HepG2 (cell line): ENCODE measurements at regions not wholly inside any gene's neighbourhood (a gene's known extent, or its start where the extent isn't known, plus 50 kb on each side); places are given as distances from the start of the nearest gene placed in this dataset.

Experiments used
- ATAC-seq: fragments of 200-7000 bp; cut with Tn5 transposase; 3 replicates; pipeline ENCODE4 v1.9.1; 2020; ENCODE audit warnings: mild to moderate bottlenecking, moderate library complexity
- BruUV-seq: library from RNA; stranded (reverse); fragments of 400-500 nt; replicated peaks from 2 replicates; lab custom pipeline; 2021; lab: Mats Ljungman, UMichigan
- CTCF ChIA-PET: fragments of 300-600 bp; formaldehyde crosslinking; extraction: SDS; loops from one replicate; lab custom pipeline; 2021; ENCODE audit warnings: low total read pairs, inconsistent platforms, low intra/inter-chr PET ratio; lab: Yijun Ruan, JAX
- POLR2A ChIA-PET: fragments of 350-600 bp; sonication (Branson Sonifier 250); formaldehyde crosslinking; loops from one replicate; lab custom pipeline; 2020; ENCODE audit warnings: antibody characterized with exemption, inconsistent platforms; lab: Yijun Ruan, JAX
- DNase-seq: peaks from one replicate; pipeline ENCODE4 v3.0.0-alpha.2; 2015; ENCODE audit warnings: low spot score
- FAIRE-seq: peaks from 3 replicates; lab custom pipeline; 2011; peaks lifted over from hg19 to GRCh38; lab: Jason Lieb, UNC
- H2AFZ ChIP-seq: one replicate; pipeline ENCODE4 v1.6.1; 2011; ENCODE audit warnings: low read length, inconsistent platforms
- H3K27ac ChIP-seq: fragments of 300-600 bp; 3 replicates; pipeline ENCODE4 v1.8.0; 2011; ENCODE audit warnings: mixed run types, mild to moderate bottlenecking, mixed read lengths, low read length, inconsistent platforms; ENCODE audit not compliant: insufficient read depth; ENCODE audit errors: extremely low read length
- H3K27me3 ChIP-seq, 2 experiments: fragments of 200-600 bp in 1 of 2; 2 replicates in 1 of 2; 3 replicates in 1 of 2; pipeline versions ENCODE4 v1.6.0 to v1.8.0; 2011; ENCODE audit warnings: low read length in 2 of 2, mild to moderate bottlenecking in 2 of 2, moderate library complexity in 2 of 2, inconsistent platforms in 1 of 2; ENCODE audit not compliant: insufficient read depth in 2 of 2, control insufficient read depth in 1 of 2
- H3K36me3 ChIP-seq, 2 experiments: fragments of 200-600 bp in 1 of 2; replicated peaks in 1 of 2; 2 replicates in 1 of 2; 3 replicates in 1 of 2; pipeline versions ENCODE4 v1.5.1 to v1.8.0; 2011; ENCODE audit warnings: low read length in 2 of 2, inconsistent platforms in 1 of 2; ENCODE audit not compliant: insufficient read depth in 2 of 2, control insufficient read depth in 1 of 2
- H3K4me1 ChIP-seq: 2 replicates; pipeline ENCODE4 v1.5.1; 2012; ENCODE audit warnings: low read length, inconsistent platforms; ENCODE audit not compliant: insufficient read depth
- H3K4me2 ChIP-seq: 2 replicates; pipeline ENCODE4 v1.6.0; 2011; ENCODE audit warnings: low read depth, low read length, inconsistent platforms
- H3K4me3 ChIP-seq, 3 experiments: fragments of 200-600 bp in 1 of 3; sonication (generic), shearing (Covaris generic) in 1 of 3; replicated peaks in 1 of 3; 2 replicates each; pipeline ENCODE4 v1.5.1; 2011 to 2016; ENCODE audit warnings: low read length in 3 of 3, inconsistent platforms in 2 of 3, low read depth in 2 of 3, mild to moderate bottlenecking in 2 of 3, control low read depth in 1 of 3, mixed read lengths in 1 of 3; ENCODE audit not compliant: insufficient read depth in 1 of 3
- H3K79me2 ChIP-seq: one replicate; pipeline ENCODE4 v1.6.1; 2011; ENCODE audit warnings: low read length, inconsistent platforms; ENCODE audit not compliant: insufficient read depth
- H3K9ac ChIP-seq: 2 replicates; pipeline ENCODE4 v1.6.0; 2011; ENCODE audit warnings: mild to moderate bottlenecking, low read depth, low read length, inconsistent platforms; ENCODE audit not compliant: insufficient read depth
- H3K9me3 ChIP-seq: 2 replicates; pipeline ENCODE4 v1.5.1; 2012; ENCODE audit warnings: mild to moderate bottlenecking, low read length
- H4K20me1 ChIP-seq: 2 replicates; pipeline ENCODE4 v1.6.0; 2011; ENCODE audit warnings: inconsistent platforms, mild to moderate bottlenecking, low read length, moderate library complexity; ENCODE audit not compliant: insufficient read depth
- ARNT2 ChIP-seq: sonication (generic); formaldehyde crosslinking; IDR thresholded peaks from 2 replicates; pipeline ENCODE4 v1.8.0; 2022; ENCODE audit warnings: mild to moderate bottlenecking, low read depth, missing genetic modification reagents, moderate library complexity
- GRHL1 ChIP-seq: sonication (generic); formaldehyde crosslinking; conservative IDR thresholded peaks from 2 replicates; pipeline ENCODE4 v1.8.0; 2022; ENCODE audit warnings: missing genetic modification reagents
- KAT2B ChIP-seq: fragments of 150-350 bp; IDR thresholded peaks from 2 replicates; pipeline ENCODE4 v1.6.1; 2014; ENCODE audit warnings: low read depth, low read length, borderline replicate concordance
- RNF2 ChIP-seq: fragments of 450-650 bp; conservative IDR thresholded peaks from 2 replicates; pipeline ENCODE4 v1.6.1; 2016; ENCODE audit warnings: low read depth
- SMYD3 ChIP-seq: sonication (generic); formaldehyde crosslinking; IDR thresholded peaks from 2 replicates; pipeline ENCODE4 v1.8.1; 2023; ENCODE audit warnings: mild to moderate bottlenecking, missing genetic modification reagents
- STAT5B ChIP-seq: sonication (generic); formaldehyde crosslinking; IDR thresholded peaks from 2 replicates; pipeline ENCODE4 v1.4.0; 2020; ENCODE audit warnings: missing genetic modification reagents
- ZNF513 ChIP-seq: sonication (generic); formaldehyde crosslinking; conservative IDR thresholded peaks from 2 replicates; pipeline ENCODE4 v1.5.0; 2020; ENCODE audit warnings: missing genetic modification reagents
- WGBS: methylation state at CpG from one replicate; pipeline ENCODE4 v1.1.6; 2017; ENCODE audit warnings: low lambda C conversion rate; 5-methylcytosine and 5-hydroxymethylcytosine counted together
- in situ Hi-C: cut with HindIII; loops from 2 replicates; pipeline ENCODE4 v1.10.0; 2017; ENCODE audit warnings: low pct_unique_long_range_greater_than_20kb; ENCODE audit not compliant: extremely low pct_ligation_motif_present
- intact Hi-C: fragments of 100-400 bp; cut with micrococcal nuclease; formaldehyde crosslinking; loops from one replicate; pipeline ENCODE4 v1.10.0; 2022; ENCODE audit not compliant: unreplicated experiment

- Histone ChIP-seq H4K20me1 (no peaks in the 10 kb centered on the region), H2AFZ (no peak overlapping the region), H3K4me2 (no peak overlapping the region), H3K27ac (no peak overlapping the region), H3K4me1 (no peaks in the 10 kb centered on the region), H3K4me3 (no peak overlapping the region), H3K27me3 (no peaks in the 10 kb centered on the region), H3K9me3 (no peaks in the 10 kb centered on the region), H3K9ac (no peak overlapping the region), H3K79me2 (no peaks in the 10 kb centered on the region), H3K36me3 (no peaks in the 10 kb centered on the region)
- no peak for FAIRE-seq
- CTCF ChIA-PET = no interaction called here
- no peak for DNase-seq
- no TSS peak for BruUV-seq
- ATAC-seq = no peak
- TF ChIP-seq RNF2 (no peak), SMYD3 (no peak), ZNF513 (CRISPR knock-in tag) (no peak), GRHL1 (CRISPR knock-in tag) (no peak), STAT5B (no peak), KAT2B (peak; percentile 37; the same call in 1 of the 2 replicates)
- in situ Hi-C loops (no loop called here), intact Hi-C loops (no loop called here)
- 21% methylated on average over 4 of the region's 4 CpGs for WGBS
- POLR2A ChIA-PET = no interaction called here
These were observed 573.3 kb upstream of the RORB start for GRCh38 chr9:73923796-73924195.

- no peaks in the 10 kb centered on the region for H3K79me2 ChIP-seq
- in situ Hi-C loops = no loop called here
- no peaks in the 10 kb centered on the region for H3K36me3 ChIP-seq
- no peak for TF ChIP-seq ARNT2 (CRISPR knock-in tag)
- H3K27ac ChIP-seq = no peak overlapping the region
- no peak for FAIRE-seq
- no peaks in the 10 kb centered on the region for H3K4me1 ChIP-seq
- H2AFZ ChIP-seq = no peak overlapping the region
- BruUV-seq = no TSS peak
- H4K20me1 ChIP-seq = no peaks in the 10 kb centered on the region
- no peaks in the 10 kb centered on the region for H3K27me3 ChIP-seq
- WGBS = 0% methylated on average over 4 of the region's 4 CpGs
- ATAC-seq = no peak
- ChIA-PET CTCF (no interaction called here), POLR2A (no interaction called here)
- DNase-seq = no peak
- H3K9me3 ChIP-seq = no peaks in the 10 kb centered on the region
- no peak overlapping the region for H3K4me2 ChIP-seq
- no peak overlapping the region for H3K9ac ChIP-seq
- H3K4me3 ChIP-seq = no peak overlapping the region
- intact Hi-C loops = no loop called here
These were observed 546.0 kb upstream of the RORB start for GRCh38 chr9:73951147-73951546.
